Fibroblast of skin of right biceps (primary cell): ENCODE measurements at regions not wholly inside any gene's neighbourhood (a gene's known extent, or its start where the extent isn't known, plus 50 kb on each side); places are given as distances from the start of the nearest gene placed in this dataset.
A peak's percentile ranks its signal among the peaks of the same experiment; 100 is the strongest.

Experiments used
- DNase-seq: peaks from one replicate; pipeline ENCODE4 v3.0.0-alpha.2; 2013

- DNase-seq: no peak
Observed at GRCh38 chr20:9919271-9920014, 80.6 kb upstream of the PAK5 start.

GRCh38 chr20:9918348-9918747, 79.5 kb upstream of the PAK5 start:
- no peak for DNase-seq

GRCh38 chr20:9916761-9917160, 77.9 kb upstream of the PAK5 start:
- no peak for DNase-seq

GRCh38 chr20:9912858-9913434, 74.1 kb upstream of the PAK5 start:
- peak; percentile 32 for DNase-seq

GRCh38 chr20:9912290-9912689, 73.4 kb upstream of the PAK5 start:
- no peak for DNase-seq

GRCh38 chr20:9911519-9911918, 72.6 kb upstream of the PAK5 start:
- no peak for DNase-seq

- DNase-seq: no peak
Observed at GRCh38 chr20:9909167-9909566, 70.3 kb upstream of the PAK5 start.

- DNase-seq: peak; percentile 3
Observed at GRCh38 chr20:9903048-9903655, 64.3 kb upstream of the PAK5 start.

- no peak for DNase-seq
Observed at GRCh38 chr20:9889270-9889981, 50.5 kb upstream of the PAK5 start.
